Fibroblast of skin of scalp (primary cell): ENCODE measurements at regions not wholly inside any gene's neighbourhood (a gene's known extent, or its start where the extent isn't known, plus 50 kb on each side); places are given as distances from the start of the nearest gene placed in this dataset.
A peak's percentile ranks its signal among the peaks of the same experiment; 100 is the strongest.
"Not testable (repeated sequence)": the region's sequence is repeated elsewhere in the genome, so short reads cannot be mapped to it uniquely, and the experiment has no call there.

ENCODE experiments used
- DNase-seq: peaks from one replicate; pipeline ENCODE4 v3.0.0-alpha.2; 2013

GRCh38 chr3:188002626-188003138, 151.3 kb upstream of the LPP start:
- no peak for DNase-seq

GRCh38 chr3:188003188-188004171, 150.5 kb upstream of the LPP start:
- DNase-seq, result no peak

GRCh38 chr3:188006726-188007393, 147.1 kb upstream of the LPP start:
- no peak for DNase-seq

GRCh38 chr3:188007897-188008296, 146.1 kb upstream of the LPP start:
- DNase-seq, result no peak

GRCh38 chr3:188008582-188009213, 145.3 kb upstream of the LPP start:
- no peak for DNase-seq

GRCh38 chr3:188010478-188010877, 143.5 kb upstream of the LPP start:
- DNase-seq, result no peak

- DNase-seq, result no peak
Measured at GRCh38 chr3:188019727-188020126, 134.2 kb upstream of the LPP start.

GRCh38 chr3:188021041-188021440, 132.9 kb upstream of the LPP start:
- no peak for DNase-seq

- peak; percentile 20 for DNase-seq
Measured at GRCh38 chr3:188021502-188022040, 132.4 kb upstream of the LPP start.

GRCh38 chr3:188022902-188023301, 131.1 kb upstream of the LPP start:
- DNase-seq, result not testable (repeated sequence)

- DNase-seq, result no peak
Measured at GRCh38 chr3:188025555-188025954, 128.4 kb upstream of the LPP start.

- no peak for DNase-seq
Measured at GRCh38 chr3:188026191-188026968, 127.6 kb upstream of the LPP start.

GRCh38 chr3:188031121-188031520, 122.8 kb upstream of the LPP start:
- no peak for DNase-seq

- no peak for DNase-seq
Measured at GRCh38 chr3:188034989-188035388, 119.0 kb upstream of the LPP start.

- DNase-seq, result no peak
Measured at GRCh38 chr3:188036375-188037194, 117.4 kb upstream of the LPP start.

- peak; percentile 58 for DNase-seq
Measured at GRCh38 chr3:188037195-188037718, 116.7 kb upstream of the LPP start.

- DNase-seq, result peak; percentile 33
Measured at GRCh38 chr3:188037965-188038581, 115.9 kb upstream of the LPP start.

- no peak for DNase-seq
Measured at GRCh38 chr3:188041193-188041592, 112.8 kb upstream of the LPP start.

- no peak for DNase-seq
Measured at GRCh38 chr3:188041895-188042294, 112.1 kb upstream of the LPP start.

GRCh38 chr3:188042466-188042865, 111.5 kb upstream of the LPP start:
- no peak for DNase-seq
